ENCODE measurements at regions not wholly inside any gene's neighbourhood (a gene's known extent, or its start where the extent isn't known, plus 50 kb on each side); places are given as distances from the start of the nearest gene placed in this dataset.

- no peak overlapping the region for H3K27ac Mint-ChIP-seq
- H3K4me1 Mint-ChIP-seq = no peaks in the 10 kb centered on the region
- H3K27me3 Mint-ChIP-seq = no peaks in the 10 kb centered on the region
- CTCF ChIA-PET = no interaction called here
- H3K9me3 Mint-ChIP-seq = no peaks in the 10 kb centered on the region
- no peak overlapping the region for H3K4me3 Mint-ChIP-seq
- no peaks in the 10 kb centered on the region for H3K36me3 Mint-ChIP-seq
- DNase-seq = no peak
These were observed 446.5 kb upstream of the CDH5 start for GRCh38 chr16:65919986-65920376.

GRCh38 chr16:65919145-65919985, 447.1 kb upstream of the CDH5 start:
- CTCF ChIA-PET = no interaction called here
- Mint-ChIP-seq H3K4me1 (no peaks in the 10 kb centered on the region), H3K36me3 (no peaks in the 10 kb centered on the region), H3K27me3 (no peaks in the 10 kb centered on the region), H3K27ac (no peak overlapping the region), H3K4me3 (no peak overlapping the region), H3K9me3 (no peaks in the 10 kb centered on the region)
- no peak for DNase-seq

- no peak for DNase-seq
- Mint-ChIP-seq H3K9me3 (no peaks in the 10 kb centered on the region), H3K4me3 (no peak overlapping the region), H3K4me1 (no peaks in the 10 kb centered on the region), H3K36me3 (no peaks in the 10 kb centered on the region), H3K27ac (no peak overlapping the region), H3K27me3 (no peaks in the 10 kb centered on the region)
- CTCF ChIA-PET = no interaction called here
These were observed 449.0 kb upstream of the CDH5 start for GRCh38 chr16:65917466-65917865.

GRCh38 chr16:65916995-65917394, 449.5 kb upstream of the CDH5 start:
- no peak overlapping the region for H3K4me3 Mint-ChIP-seq
- DNase-seq = no peak
- H3K27me3 Mint-ChIP-seq = no peaks in the 10 kb centered on the region
- H3K9me3 Mint-ChIP-seq = no peaks in the 10 kb centered on the region
- H3K27ac Mint-ChIP-seq = no peak overlapping the region
- H3K36me3 Mint-ChIP-seq = no peaks in the 10 kb centered on the region
- H3K4me1 Mint-ChIP-seq = no peaks in the 10 kb centered on the region
- CTCF ChIA-PET = no interaction called here

- DNase-seq = no peak
- H3K9me3 Mint-ChIP-seq = peaks cover 2% of the 10 kb centered on the region
- no peak overlapping the region for H3K27ac Mint-ChIP-seq
- no peaks in the 10 kb centered on the region for H3K27me3 Mint-ChIP-seq
- no peaks in the 10 kb centered on the region for H3K4me1 Mint-ChIP-seq
- CTCF ChIA-PET = no interaction called here
- H3K36me3 Mint-ChIP-seq = no peaks in the 10 kb centered on the region
- H3K4me3 Mint-ChIP-seq = no peak overlapping the region
These were observed 456.2 kb upstream of the CDH5 start for GRCh38 chr16:65910291-65910690.

- Mint-ChIP-seq H3K4me3 (no peak overlapping the region), H3K27me3 (no peaks in the 10 kb centered on the region), H3K9me3 (peaks cover 2% of the 10 kb centered on the region), H3K27ac (no peak overlapping the region), H3K36me3 (no peaks in the 10 kb centered on the region), H3K4me1 (no peaks in the 10 kb centered on the region)
- no peak for DNase-seq
- CTCF ChIA-PET = no interaction called here
These were observed 457.0 kb upstream of the CDH5 start for GRCh38 chr16:65909310-65910050.

GRCh38 chr16:65908568-65908967, 457.9 kb upstream of the CDH5 start:
- Mint-ChIP-seq H3K4me3 (no peak overlapping the region), H3K4me1 (no peaks in the 10 kb centered on the region), H3K36me3 (no peaks in the 10 kb centered on the region), H3K9me3 (peaks cover 2% of the 10 kb centered on the region), H3K27ac (no peak overlapping the region), H3K27me3 (no peaks in the 10 kb centered on the region)
- no peak for DNase-seq
- CTCF ChIA-PET = no interaction called here

GRCh38 chr16:65905331-65905730, 461.2 kb upstream of the CDH5 start:
- no peak overlapping the region for H3K27ac Mint-ChIP-seq
- H3K27me3 Mint-ChIP-seq = no peaks in the 10 kb centered on the region
- H3K4me3 Mint-ChIP-seq = no peak overlapping the region
- H3K4me1 Mint-ChIP-seq = no peaks in the 10 kb centered on the region
- H3K36me3 Mint-ChIP-seq = no peaks in the 10 kb centered on the region
- DNase-seq = no peak
- CTCF ChIA-PET = interaction anchor here (0.7 kb wide), 1 partner anchor 348 kb away, joined by 5 read pairs; no protein-coding TSS in a partner anchor
- peaks cover 2% of the 10 kb centered on the region for H3K9me3 Mint-ChIP-seq

- DNase-seq = no peak
- Mint-ChIP-seq H3K4me3 (no peak overlapping the region), H3K27me3 (no peaks in the 10 kb centered on the region), H3K36me3 (no peaks in the 10 kb centered on the region), H3K27ac (no peak overlapping the region), H3K4me1 (no peaks in the 10 kb centered on the region), H3K9me3 (no peaks in the 10 kb centered on the region)
- CTCF ChIA-PET = no interaction called here
These were observed 469.9 kb upstream of the CDH5 start for GRCh38 chr16:65896448-65897153.

GRCh38 chr16:65895906-65896305, 470.6 kb upstream of the CDH5 start:
- Mint-ChIP-seq H3K27me3 (no peaks in the 10 kb centered on the region), H3K4me3 (no peak overlapping the region), H3K9me3 (no peaks in the 10 kb centered on the region), H3K27ac (no peak overlapping the region), H3K36me3 (no peaks in the 10 kb centered on the region), H3K4me1 (no peaks in the 10 kb centered on the region)
- DNase-seq = no peak
- CTCF ChIA-PET = no interaction called here

GRCh38 chr16:65895486-65895885, 471.0 kb upstream of the CDH5 start:
- no peaks in the 10 kb centered on the region for H3K4me1 Mint-ChIP-seq
- no peak overlapping the region for H3K4me3 Mint-ChIP-seq
- H3K9me3 Mint-ChIP-seq = no peaks in the 10 kb centered on the region
- H3K36me3 Mint-ChIP-seq = no peaks in the 10 kb centered on the region
- CTCF ChIA-PET = no interaction called here
- no peaks in the 10 kb centered on the region for H3K27me3 Mint-ChIP-seq
- H3K27ac Mint-ChIP-seq = no peak overlapping the region
- DNase-seq = no peak

- CTCF ChIA-PET = no interaction called here
- no peaks in the 10 kb centered on the region for H3K27me3 Mint-ChIP-seq
- no peak for DNase-seq
- H3K4me3 Mint-ChIP-seq = no peak overlapping the region
- no peak overlapping the region for H3K27ac Mint-ChIP-seq
- H3K9me3 Mint-ChIP-seq = no peaks in the 10 kb centered on the region
- no peaks in the 10 kb centered on the region for H3K36me3 Mint-ChIP-seq
- no peaks in the 10 kb centered on the region for H3K4me1 Mint-ChIP-seq
These were observed 476.3 kb upstream of the CDH5 start for GRCh38 chr16:65890203-65890602.

GRCh38 chr16:65889533-65889966, 476.9 kb upstream of the CDH5 start:
- Mint-ChIP-seq H3K36me3 (no peaks in the 10 kb centered on the region), H3K27ac (no peak overlapping the region), H3K27me3 (no peaks in the 10 kb centered on the region), H3K9me3 (no peaks in the 10 kb centered on the region), H3K4me1 (no peaks in the 10 kb centered on the region), H3K4me3 (no peak overlapping the region)
- CTCF ChIA-PET = no interaction called here
- no peak for DNase-seq

- DNase-seq = no peak
- H3K27me3 Mint-ChIP-seq = no peaks in the 10 kb centered on the region
- no peaks in the 10 kb centered on the region for H3K36me3 Mint-ChIP-seq
- H3K27ac Mint-ChIP-seq = no peak overlapping the region
- CTCF ChIA-PET = no interaction called here
- no peaks in the 10 kb centered on the region for H3K4me1 Mint-ChIP-seq
- H3K9me3 Mint-ChIP-seq = no peaks in the 10 kb centered on the region
- no peak overlapping the region for H3K4me3 Mint-ChIP-seq
These were observed 478.3 kb upstream of the CDH5 start for GRCh38 chr16:65888201-65888600.

- Mint-ChIP-seq H3K36me3 (no peaks in the 10 kb centered on the region), H3K4me3 (no peak overlapping the region), H3K27me3 (no peaks in the 10 kb centered on the region), H3K27ac (no peak overlapping the region), H3K9me3 (no peaks in the 10 kb centered on the region), H3K4me1 (no peaks in the 10 kb centered on the region)
- CTCF ChIA-PET = no interaction called here
- DNase-seq = no peak
These were observed 482.5 kb upstream of the CDH5 start for GRCh38 chr16:65884018-65884417.

Measured in activated naive CD4-positive, alpha-beta T cell treated with anti-CD3 and anti-CD28 coated beads, Interleukin-2, amount 10 ng/mL, durations not matched to agents 7 days and 5 days (primary cell).